A549 (cell line): ENCODE measurements at regions not wholly inside any gene's neighbourhood (a gene's known extent, or its start where the extent isn't known, plus 50 kb on each side); places are given as distances from the start of the nearest gene placed in this dataset.

Source experiments
- CTCF ChIP-seq: fragments of >200 bp; sonication (Bioruptor Twin); formaldehyde crosslinking; IDR thresholded peaks from 3 replicates; pipeline ENCODE4 v1.5.1; 2016
- FOSL2 ChIP-seq, 2 experiments: fragments of 450-650 bp in 1 of 2; fragments of >200 bp in 1 of 2; sonication (Bioruptor Twin) in 1 of 2; formaldehyde crosslinking; IDR thresholded peaks; 2 replicates each; pipeline versions ENCODE4 v1.5.0 to v1.6.1; 2016 to 2020; ENCODE audit warnings: mild to moderate bottlenecking in 1 of 2, moderate library complexity in 1 of 2
- POLR2A ChIP-seq: IDR thresholded peaks from 2 replicates; pipeline ENCODE4 v1.6.1; 2012; ENCODE audit warnings: mild to moderate bottlenecking, low read length

GRCh38 chr5:123830575-123830974 is 318.6 kb downstream of the CSNK1G3 start:
- TF ChIP-seq FOSL2 (IDR thresholded peaks at IDR 0.05) (no peak), FOSL2 (CRISPR knock-in tag; IDR thresholded peaks at IDR 0.05) (no peak), POLR2A (no peak), CTCF (no peak)
